Cardiac fibroblast (primary cell): ENCODE measurements at regions not wholly inside any gene's neighbourhood (a gene's known extent, or its start where the extent isn't known, plus 50 kb on each side); places are given as distances from the start of the nearest gene placed in this dataset.

Source experiments
- DNase-seq, 2 donors: peaks; one replicate each; pipeline versions ENCODE4 v3.0.0 to v3.0.0-alpha.2; 2010; ENCODE audit warnings: low read depth in 2 of 2
- H3K4me3 ChIP-seq, 2 donors: replicated peaks in 1 of 2; 1 replicate in 1 of 2; 2 replicates in 1 of 2; pipeline ENCODE4 v1.5.1; 2011; ENCODE audit warnings: low read depth in 2 of 2, low read length in 2 of 2, mild to moderate bottlenecking in 2 of 2, moderate library complexity in 1 of 2
- CTCF ChIP-seq: IDR thresholded peaks from one replicate; pipeline ENCODE4 v1.5.1; 2011; ENCODE audit warnings: low read depth, mild to moderate bottlenecking, low read length, inconsistent platforms

GRCh38 chr10:81127931-81128330 is 590.2 kb downstream of the SH2D4B start:
- DNase-seq: no peak
- no peak for TF ChIP-seq CTCF
- H3K4me3 ChIP-seq: no peak overlapping the region

GRCh38 chr10:81130014-81130413 is 592.3 kb downstream of the SH2D4B start:
- H3K4me3 ChIP-seq: no peak overlapping the region
- no peak for DNase-seq
- no peak for TF ChIP-seq CTCF

DNA sequence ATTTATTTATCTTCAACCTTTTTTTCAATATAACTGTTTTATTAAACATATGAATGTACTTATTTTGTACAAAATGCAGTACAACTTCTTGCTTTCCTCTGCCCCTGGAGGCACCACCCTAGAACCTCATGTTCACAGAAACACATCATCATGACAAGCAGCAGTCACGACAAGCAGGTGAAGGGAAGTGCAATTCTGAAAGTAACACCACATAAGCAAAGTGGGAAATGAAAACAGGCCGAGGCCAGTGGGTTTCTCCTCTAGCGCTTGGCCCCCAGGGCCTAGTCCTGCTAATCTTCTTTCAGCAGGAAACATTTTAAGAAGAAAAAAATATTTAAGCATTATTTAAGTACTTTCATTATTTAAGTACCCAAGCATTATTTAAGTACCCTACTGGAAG is 598.1 kb downstream of the SH2D4B start:
- H3K4me3 ChIP-seq: no peak overlapping the region
- no peak for TF ChIP-seq CTCF
- no peak for DNase-seq

DNA sequence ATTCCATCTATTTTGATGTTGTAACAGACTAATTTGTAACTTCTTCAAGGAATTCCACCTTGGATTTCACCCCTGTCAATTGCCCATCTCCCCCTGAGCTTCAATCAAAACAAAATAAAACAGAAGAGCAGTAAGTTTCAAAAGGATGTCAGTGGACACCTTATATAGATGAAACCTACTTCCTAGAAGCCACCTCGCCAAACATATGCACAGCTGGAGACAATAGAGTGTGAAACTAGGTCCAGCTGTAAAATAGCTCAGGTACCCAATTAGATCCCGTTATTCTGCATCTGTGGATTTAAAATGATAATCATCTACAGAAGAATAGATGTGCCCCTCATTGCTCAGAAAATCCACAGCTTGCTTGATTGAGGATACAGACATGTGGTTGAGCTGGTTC is 598.6 kb downstream of the SH2D4B start:
- DNase-seq: no peak
- H3K4me3 ChIP-seq: no peak overlapping the region
- no peak for TF ChIP-seq CTCF

DNA sequence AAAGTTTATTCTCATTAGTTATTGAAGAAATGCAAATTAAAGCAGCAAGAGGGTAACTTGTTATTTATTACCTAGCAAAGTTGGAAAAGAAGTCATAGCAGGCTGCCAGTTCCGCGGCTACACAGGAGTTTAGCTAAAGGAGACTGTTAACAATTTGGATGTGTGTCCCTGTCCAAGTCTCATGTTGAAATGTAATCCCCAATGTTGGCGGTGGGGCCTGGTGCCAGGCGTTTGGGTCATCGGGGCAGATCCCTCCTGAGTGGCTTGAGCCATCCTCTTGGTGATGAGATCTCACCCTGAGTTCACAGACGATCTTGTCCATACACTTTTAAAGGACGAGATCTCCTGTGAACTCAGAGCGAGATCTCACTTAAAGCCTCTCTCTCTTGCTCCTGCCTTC is 608.3 kb downstream of the SH2D4B start:
- no peak for TF ChIP-seq CTCF
- DNase-seq: no peak
- no peak overlapping the region for H3K4me3 ChIP-seq

GRCh38 chr10:81146436-81146835 is 608.7 kb downstream of the SH2D4B start:
- H3K4me3 ChIP-seq: no peak overlapping the region
- no peak for TF ChIP-seq CTCF
- DNase-seq: no peak

GRCh38 chr10:81152656-81153055 is 615.0 kb downstream of the SH2D4B start:
- DNase-seq: no peak
- no peak for TF ChIP-seq CTCF
- no peak overlapping the region for H3K4me3 ChIP-seq
